Right lobe of liver (tissue), 6 donors: ENCODE measurements at regions not wholly inside any gene's neighbourhood (a gene's known extent, or its start where the extent isn't known, plus 50 kb on each side); places are given as distances from the start of the nearest gene placed in this dataset.
"Not testable (repeated sequence)": the region's sequence is repeated elsewhere in the genome, so short reads cannot be mapped to it uniquely, and the experiment has no call there.

ENCODE experiments used
- ATAC-seq, 4 donors: fragments of 200-7000 bp; cut with Tn5 transposase; one replicate each; pipeline ENCODE4 v1.9.1; 2020; ENCODE audit warnings: mild to moderate bottlenecking in 4 of 4, moderate library complexity in 4 of 4
- DNase-seq, 3 donors: peaks; one replicate each; pipeline ENCODE4 v3.0.0-alpha.2; 2020
- H3K27ac ChIP-seq, 3 donors: fragments of 200-600 bp; one replicate each; pipeline ENCODE4 v1.8.0; 2022
- H3K27me3 ChIP-seq, 2 donors: fragments of 200-600 bp; one replicate each; pipeline ENCODE4 v1.8.0; 2022
- H3K36me3 ChIP-seq, 4 donors: fragments of 200-600 bp; sonication (generic) in 1 of 4; one replicate each; pipeline versions ENCODE4 v1.5.1 to v1.8.0; 2017 to 2022; ENCODE audit warnings: control low read depth in 1 of 4
- H3K4me1 ChIP-seq, 4 donors: fragments of 200-600 bp; sonication (generic) in 1 of 4; one replicate each; pipeline versions ENCODE4 v1.5.1 to v1.8.0; 2017 to 2022; ENCODE audit warnings: control low read depth in 1 of 4
- H3K4me3 ChIP-seq, 3 donors: fragments of 200-600 bp; one replicate each; pipeline ENCODE4 v1.8.0; 2022
- H3K9me3 ChIP-seq, 4 donors: fragments of 200-600 bp; sonication (generic) in 1 of 4; one replicate each; pipeline versions ENCODE4 v1.5.1 to v1.8.0; 2017 to 2022; ENCODE audit warnings: control low read depth in 1 of 4
- CTCF ChIP-seq, 4 donors: fragments of 200-600 bp in 3 of 4; fragments of 450-650 bp in 1 of 4; IDR thresholded peaks; one replicate each; pipeline versions ENCODE4 v1.5.1 to v1.8.0; 2016 to 2022; ENCODE audit warnings: antibody characterized with exemption in 4 of 4, mild to moderate bottlenecking in 2 of 4
- POLR2A ChIP-seq: fragments of 450-650 bp; IDR thresholded peaks from one replicate; pipeline ENCODE4 v1.6.1; 2017; ENCODE audit warnings: antibody characterized with exemption, mild to moderate bottlenecking
- WGBS: methylation state at CpG from one replicate; pipeline ENCODE4 v1.1.6; 2018; ENCODE audit warnings: low coverage, low lambda C conversion rate; ENCODE audit not compliant: insufficient coverage; ENCODE audit errors: missing lambda C conversion rate; 5-methylcytosine and 5-hydroxymethylcytosine counted together
- intact Hi-C, 2 donors: fragments of 100-400 bp; cut with DNase I; formaldehyde crosslinking; loops; one replicate each; pipeline versions ENCODE4 v1.11.2 to v1.14.1; 2022
- donor health status: DM: no; HTN: yes; CAD: no.
- donor health status: DM: no; HTN: no; CAD: no.
- donor health status: DM: no; HTN: no; CAD: no.
- donor health status: DM: no; HTN: yes; CAD: no.
- donor health status: DM: no; HTN: yes; CAD: no.

- intact Hi-C loops = no loop called here
- H3K36me3 ChIP-seq = no peaks in the 10 kb centered on the region
- peak overlapping the region in 1 of 3 donors; percentile 73 for H3K27ac ChIP-seq
- no peak overlapping the region for H3K4me3 ChIP-seq
- peaks cover 0 to 34% (median 5%) of the 10 kb centered on the region in 4 donors for H3K4me1 ChIP-seq
- ATAC-seq (no peak), DNase-seq (no peak)
- 82% methylated on average over 3 of the region's 3 CpGs for WGBS
- TF ChIP-seq CTCF (IDR thresholded peaks at IDR 0.05) (no peak), POLR2A (no peak)
- H3K27me3 ChIP-seq = no peaks in the 10 kb centered on the region
- no peaks in the 10 kb centered on the region for H3K9me3 ChIP-seq
Observed at GRCh38 chr17:13416748-13417363, 184.9 kb downstream of the HS3ST3A1 start.

GRCh38 chr17:13415871-13416416 lies 185.8 kb downstream of the HS3ST3A1 start:
- peak; percentile 72 to 77 (median 74) for ATAC-seq
- no peaks in the 10 kb centered on the region for H3K27me3 ChIP-seq
- H3K4me1 ChIP-seq = peaks cover 0 to 34% (median 10%) of the 10 kb centered on the region in 4 donors
- H3K9me3 ChIP-seq = no peaks in the 10 kb centered on the region
- H3K36me3 ChIP-seq = no peaks in the 10 kb centered on the region
- DNase-seq = peak; percentile 68 to 84 (median 75)
- WGBS = 15% methylated on average over 13 of the region's 13 CpGs
- intact Hi-C loops = no loop called here
- H3K4me3 ChIP-seq = no peak overlapping the region
- TF ChIP-seq CTCF (IDR thresholded peaks at IDR 0.05) = no peak
- H3K27ac ChIP-seq = peak overlapping the region; percentile 14 to 73 (median 53)

- H3K36me3 ChIP-seq, ATAC-seq, intact Hi-C loops, H3K27me3 ChIP-seq, H3K9me3 ChIP-seq, H3K4me3 ChIP-seq, DNase-seq: not testable (repeated sequence)
- WGBS = 87% methylated on average over 3 of the region's 3 CpGs
- Histone ChIP-seq H3K27ac (peak overlapping the region; percentile 14 to 73 (median 53)), H3K4me1 (peaks cover 0 to 33% (median 10%) of the 10 kb centered on the region in 4 donors)
Observed at GRCh38 chr17:13415200-13415599, 186.5 kb downstream of the HS3ST3A1 start.

GRCh38 chr17:13413001-13413400 lies 188.7 kb downstream of the HS3ST3A1 start:
- H3K4me1 ChIP-seq = peaks cover 0 to 46% (median 13%) of the 10 kb centered on the region in 4 donors
- H3K9me3 ChIP-seq = no peaks in the 10 kb centered on the region
- DNase-seq (no peak), ATAC-seq (no peak)
- no peak for TF ChIP-seq CTCF (IDR thresholded peaks at IDR 0.05)
- no peak overlapping the region for H3K27ac ChIP-seq
- no peak overlapping the region for H3K4me3 ChIP-seq
- intact Hi-C loops = no loop called here
- H3K36me3 ChIP-seq = no peaks in the 10 kb centered on the region
- WGBS = 90% methylated on average over 5 of the region's 7 CpGs
- no peaks in the 10 kb centered on the region for H3K27me3 ChIP-seq

GRCh38 chr17:13410874-13411273 lies 190.9 kb downstream of the HS3ST3A1 start:
- Histone ChIP-seq H3K9me3 (no peaks in the 10 kb centered on the region), H3K4me1 (peaks cover 0 to 45% (median 14%) of the 10 kb centered on the region in 4 donors), H3K27me3 (no peaks in the 10 kb centered on the region), H3K36me3 (no peaks in the 10 kb centered on the region), H3K27ac (peak overlapping the region; percentile 44 to 82 (median 57)), H3K4me3 (no peak overlapping the region)
- DNase-seq (peak; percentile 68 to 89 (median 86)), ATAC-seq (peak; percentile 85 to 94 (median 90))
- TF ChIP-seq POLR2A (no peak), CTCF (IDR thresholded peaks at IDR 0.05) (no peak)
- intact Hi-C loops = no loop called here
- WGBS = 11% methylated on average over 2 of the region's 2 CpGs
